ENCODE measurements at regions not wholly inside any gene's neighbourhood (a gene's known extent, or its start where the extent isn't known, plus 50 kb on each side); places are given as distances from the start of the nearest gene placed in this dataset.

DNA sequence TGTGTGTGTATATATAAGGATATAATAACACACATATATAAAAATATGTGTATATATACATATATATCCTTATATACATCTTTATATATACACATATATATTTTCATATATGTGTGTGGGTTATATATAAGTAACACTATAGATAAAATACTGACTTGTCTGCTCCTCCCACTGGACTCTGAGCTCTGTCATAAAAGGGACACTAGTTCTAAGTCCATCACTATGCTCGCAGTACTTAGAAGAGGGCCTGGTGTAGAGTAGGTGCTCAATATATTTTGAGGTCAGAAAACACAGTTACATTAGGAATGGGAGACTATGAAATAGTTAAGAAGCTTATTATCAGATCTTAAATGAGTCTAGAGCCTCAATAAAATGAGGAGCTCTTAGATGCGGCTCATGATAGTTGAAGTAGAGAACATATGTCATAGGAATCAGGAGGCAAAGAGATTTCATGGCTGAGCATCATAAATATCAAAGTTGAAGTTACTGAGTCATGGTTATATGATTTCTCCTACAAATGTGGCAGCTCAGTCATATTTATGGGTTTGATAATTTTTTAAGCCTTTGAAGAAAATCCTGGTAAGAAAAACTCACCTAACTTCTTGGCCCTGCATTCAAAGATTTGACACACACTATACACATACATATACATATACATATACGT lies 371.2 kb upstream of the THBS1 start:
- Histone ChIP-seq H3K27me3 (ENCODE audit: control insufficient read depth in 3 of 3, insufficient read depth in 3 of 3, low read length in 2 of 3) (no peaks in the 10 kb centered on the region), H3K9me3 (ENCODE audit: control insufficient read depth in 4 of 4, insufficient read depth in 3 of 4, low read length in 3 of 4) (peaks cover 0 to 10% (median 0%) of the 10 kb centered on the region in 4 donors), H3K27ac (ENCODE audit: low read depth in 1 of 2, low read length in 1 of 2) (no peak overlapping the region), H3K9ac (ENCODE audit: insufficient read depth in 1 of 2, low read length in 2 of 2) (no peak overlapping the region), H3K4me3 (no peak overlapping the region), H3K36me3 (ENCODE audit: control insufficient read depth in 4 of 4, insufficient read depth in 4 of 4, low read length in 4 of 4) (no peaks in the 10 kb centered on the region), H3K4me1 (ENCODE audit: control insufficient read depth in 5 of 5, insufficient read depth in 5 of 5, low read length in 5 of 5) (peaks cover 0 to 11% (median 0%) of the 10 kb centered on the region in 5 donors)
- ATAC-seq (ENCODE audit: insufficient read depth, low FRiP score) (no peak), DNase-seq (no peak)
- 96 to 97% methylated on average over 3 of the region's 3 CpGs for WGBS, 2 donors
- TF ChIP-seq, protein P1, sequence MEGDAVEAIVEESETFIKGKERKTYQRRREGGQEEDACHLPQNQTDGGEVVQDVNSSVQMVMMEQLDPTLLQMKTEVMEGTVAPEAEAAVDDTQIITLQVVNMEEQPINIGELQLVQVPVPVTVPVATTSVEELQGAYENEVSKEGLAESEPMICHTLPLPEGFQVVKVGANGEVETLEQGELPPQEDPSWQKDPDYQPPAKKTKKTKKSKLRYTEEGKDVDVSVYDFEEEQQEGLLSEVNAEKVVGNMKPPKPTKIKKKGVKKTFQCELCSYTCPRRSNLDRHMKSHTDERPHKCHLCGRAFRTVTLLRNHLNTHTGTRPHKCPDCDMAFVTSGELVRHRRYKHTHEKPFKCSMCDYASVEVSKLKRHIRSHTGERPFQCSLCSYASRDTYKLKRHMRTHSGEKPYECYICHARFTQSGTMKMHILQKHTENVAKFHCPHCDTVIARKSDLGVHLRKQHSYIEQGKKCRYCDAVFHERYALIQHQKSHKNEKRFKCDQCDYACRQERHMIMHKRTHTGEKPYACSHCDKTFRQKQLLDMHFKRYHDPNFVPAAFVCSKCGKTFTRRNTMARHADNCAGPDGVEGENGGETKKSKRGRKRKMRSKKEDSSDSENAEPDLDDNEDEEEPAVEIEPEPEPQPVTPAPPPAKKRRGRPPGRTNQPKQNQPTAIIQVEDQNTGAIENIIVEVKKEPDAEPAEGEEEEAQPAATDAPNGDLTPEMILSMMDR (IDR thresholded peaks at IDR 0.05; ENCODE audit: control extremely low read depth, extremely low read depth): no peak

GRCh38 chr15:39211108-39211979 lies 369.5 kb upstream of the THBS1 start:
- Histone ChIP-seq H3K4me1 (ENCODE audit: control insufficient read depth in 5 of 5, insufficient read depth in 5 of 5, low read length in 5 of 5) (peaks cover 0 to 8% (median 0%) of the 10 kb centered on the region in 5 donors), H3K27me3 (ENCODE audit: control insufficient read depth in 3 of 3, insufficient read depth in 3 of 3, low read length in 2 of 3) (no peaks in the 10 kb centered on the region), H3K9ac (ENCODE audit: insufficient read depth in 1 of 2, low read length in 2 of 2) (no peak overlapping the region), H3K9me3 (ENCODE audit: control insufficient read depth in 4 of 4, insufficient read depth in 3 of 4, low read length in 3 of 4) (peaks cover 0 to 10% (median 0%) of the 10 kb centered on the region in 4 donors), H3K4me3 (no peak overlapping the region), H3K36me3 (ENCODE audit: control insufficient read depth in 4 of 4, insufficient read depth in 4 of 4, low read length in 4 of 4) (no peaks in the 10 kb centered on the region), H3K27ac (ENCODE audit: low read depth in 1 of 2, low read length in 1 of 2) (no peak overlapping the region)
- 81 to 85% methylated on average over 5 of the region's 5 CpGs for WGBS, 2 donors
- TF ChIP-seq, protein P1 (IDR thresholded peaks at IDR 0.05; ENCODE audit: control extremely low read depth, extremely low read depth): no peak
- no peak for ATAC-seq (ENCODE audit: insufficient read depth, low FRiP score)
- no peak for DNase-seq

GRCh38 chr15:39213385-39213840 lies 367.5 kb upstream of the THBS1 start:
- H3K27ac ChIP-seq (ENCODE audit: low read depth in 1 of 2, low read length in 1 of 2): peak overlapping the region; percentile 37 to 85
- 53 to 81% methylated on average over 7 of the region's 7 CpGs for WGBS, 2 donors
- H3K36me3 ChIP-seq (ENCODE audit: control insufficient read depth in 4 of 4, insufficient read depth in 4 of 4, low read length in 4 of 4): no peaks in the 10 kb centered on the region
- H3K9me3 ChIP-seq (ENCODE audit: control insufficient read depth in 4 of 4, insufficient read depth in 3 of 4, low read length in 3 of 4): peaks cover 0 to 10% (median 0%) of the 10 kb centered on the region in 4 donors
- TF ChIP-seq, protein P1 (IDR thresholded peaks at IDR 0.05; ENCODE audit: control extremely low read depth, extremely low read depth): no peak
- no peak overlapping the region for H3K4me3 ChIP-seq
- peak; percentile 62 for ATAC-seq (ENCODE audit: insufficient read depth, low FRiP score)
- H3K4me1 ChIP-seq (ENCODE audit: control insufficient read depth in 5 of 5, insufficient read depth in 5 of 5, low read length in 5 of 5): peaks cover 0 to 8% (median 0%) of the 10 kb centered on the region in 5 donors
- H3K27me3 ChIP-seq (ENCODE audit: control insufficient read depth in 3 of 3, insufficient read depth in 3 of 3, low read length in 2 of 3): no peaks in the 10 kb centered on the region
- DNase-seq: peak; percentile 73 to 82 (median 78)
- H3K9ac ChIP-seq (ENCODE audit: insufficient read depth in 1 of 2, low read length in 2 of 2): no peak overlapping the region
